ENCODE measurements at regions not wholly inside any gene's neighbourhood (a gene's known extent, or its start where the extent isn't known, plus 50 kb on each side); places are given as distances from the start of the nearest gene placed in this dataset.

DNA sequence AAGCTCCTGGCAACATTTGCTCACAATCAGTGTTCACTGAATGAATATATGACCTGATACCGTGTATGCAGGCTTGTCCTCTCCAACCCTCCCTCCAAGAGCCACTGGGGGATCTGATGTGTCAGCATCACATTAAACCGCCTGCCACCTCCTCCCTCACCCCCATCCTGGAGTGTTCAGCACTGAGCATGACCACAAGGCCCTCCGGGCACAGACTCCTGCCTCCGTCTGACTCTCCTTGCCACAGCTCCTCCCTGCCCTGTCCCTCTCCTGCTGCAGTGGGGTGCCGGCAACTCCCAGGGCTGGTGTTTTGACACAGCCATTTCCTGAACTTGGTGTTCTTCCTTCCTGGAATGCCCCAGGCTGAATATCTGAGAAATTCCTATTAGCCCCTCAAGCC is 136.7 kb downstream of the FCRL5 start:
- TF ChIP-seq, protein P1, sequence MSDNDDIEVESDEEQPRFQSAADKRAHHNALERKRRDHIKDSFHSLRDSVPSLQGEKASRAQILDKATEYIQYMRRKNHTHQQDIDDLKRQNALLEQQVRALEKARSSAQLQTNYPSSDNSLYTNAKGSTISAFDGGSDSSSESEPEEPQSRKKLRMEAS (IDR thresholded peaks at IDR 0.05; ENCODE audit: low read depth, low read length) = no peak
- TF ChIP-seq, protein P2, sequence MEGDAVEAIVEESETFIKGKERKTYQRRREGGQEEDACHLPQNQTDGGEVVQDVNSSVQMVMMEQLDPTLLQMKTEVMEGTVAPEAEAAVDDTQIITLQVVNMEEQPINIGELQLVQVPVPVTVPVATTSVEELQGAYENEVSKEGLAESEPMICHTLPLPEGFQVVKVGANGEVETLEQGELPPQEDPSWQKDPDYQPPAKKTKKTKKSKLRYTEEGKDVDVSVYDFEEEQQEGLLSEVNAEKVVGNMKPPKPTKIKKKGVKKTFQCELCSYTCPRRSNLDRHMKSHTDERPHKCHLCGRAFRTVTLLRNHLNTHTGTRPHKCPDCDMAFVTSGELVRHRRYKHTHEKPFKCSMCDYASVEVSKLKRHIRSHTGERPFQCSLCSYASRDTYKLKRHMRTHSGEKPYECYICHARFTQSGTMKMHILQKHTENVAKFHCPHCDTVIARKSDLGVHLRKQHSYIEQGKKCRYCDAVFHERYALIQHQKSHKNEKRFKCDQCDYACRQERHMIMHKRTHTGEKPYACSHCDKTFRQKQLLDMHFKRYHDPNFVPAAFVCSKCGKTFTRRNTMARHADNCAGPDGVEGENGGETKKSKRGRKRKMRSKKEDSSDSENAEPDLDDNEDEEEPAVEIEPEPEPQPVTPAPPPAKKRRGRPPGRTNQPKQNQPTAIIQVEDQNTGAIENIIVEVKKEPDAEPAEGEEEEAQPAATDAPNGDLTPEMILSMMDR (IDR thresholded peaks at IDR 0.05; ENCODE audit: low read depth, low read length) = no peak
- no peak for TF ChIP-seq POLR2A (IDR thresholded peaks at IDR 0.05; ENCODE audit: extremely low read depth, insufficient read length)
- no peak for TF ChIP-seq MYC (IDR thresholded peaks at IDR 0.05; ENCODE audit: low read depth, low read length)
- no peak for DNase-seq (ENCODE audit: low read depth)
- H3K4me3 ChIP-seq (ENCODE audit: low read depth, low read length) = no peak overlapping the region

DNA sequence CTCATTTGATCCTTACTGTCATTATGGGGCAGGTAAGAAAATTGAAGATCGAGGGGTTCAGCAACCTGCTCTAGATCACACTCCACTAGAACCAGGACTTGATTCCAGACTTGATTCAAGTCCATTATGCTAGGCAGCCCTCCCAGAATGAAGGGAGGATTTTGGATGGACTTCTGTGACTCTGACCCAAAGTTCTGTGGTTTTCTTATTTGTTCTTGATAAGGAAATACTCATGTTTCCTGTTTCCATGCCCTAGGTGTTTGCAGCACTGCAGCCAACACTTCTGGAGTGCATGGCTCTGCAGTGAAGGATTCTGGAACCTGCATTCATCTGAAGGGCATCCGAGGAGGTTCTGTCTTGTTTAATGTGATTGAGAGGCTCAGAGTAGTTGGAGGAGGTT is 140.0 kb downstream of the FCRL5 start:
- H3K4me3 ChIP-seq (ENCODE audit: low read depth, low read length) = no peak overlapping the region
- TF ChIP-seq POLR2A (IDR thresholded peaks at IDR 0.05; ENCODE audit: extremely low read depth, insufficient read length) (no peak), MYC (IDR thresholded peaks at IDR 0.05; ENCODE audit: low read depth, low read length) (no peak)
- TF ChIP-seq, protein P2 (IDR thresholded peaks at IDR 0.05; ENCODE audit: low read depth, low read length) = no peak
- no peak for DNase-seq (ENCODE audit: low read depth)

DNA sequence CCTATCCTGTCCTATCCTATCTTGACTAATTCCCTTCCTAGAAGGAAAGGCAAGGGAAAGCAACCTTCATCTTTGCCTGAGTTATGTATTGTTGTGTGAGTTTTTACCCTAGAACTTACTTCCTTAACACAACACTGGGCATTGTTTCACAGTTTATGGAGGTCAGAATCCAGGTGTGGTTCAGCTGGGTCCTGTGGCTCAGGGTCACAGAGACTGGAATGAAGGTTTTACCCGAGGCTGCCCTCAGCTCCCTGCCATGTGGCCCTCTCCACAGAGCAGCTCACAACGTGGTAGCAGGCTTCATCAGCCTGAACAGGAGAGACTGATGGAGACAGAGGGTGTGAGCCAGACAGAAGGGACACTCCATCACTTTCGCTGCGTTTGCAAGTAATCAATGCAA is 140.5 kb downstream of the FCRL5 start:
- no peak overlapping the region for H3K4me3 ChIP-seq (ENCODE audit: low read depth, low read length)
- TF ChIP-seq, protein P2 (IDR thresholded peaks at IDR 0.05; ENCODE audit: low read depth, low read length) = no peak
- TF ChIP-seq, protein P1 (IDR thresholded peaks at IDR 0.05; ENCODE audit: low read depth, low read length) = no peak
- no peak for DNase-seq (ENCODE audit: low read depth)

DNA sequence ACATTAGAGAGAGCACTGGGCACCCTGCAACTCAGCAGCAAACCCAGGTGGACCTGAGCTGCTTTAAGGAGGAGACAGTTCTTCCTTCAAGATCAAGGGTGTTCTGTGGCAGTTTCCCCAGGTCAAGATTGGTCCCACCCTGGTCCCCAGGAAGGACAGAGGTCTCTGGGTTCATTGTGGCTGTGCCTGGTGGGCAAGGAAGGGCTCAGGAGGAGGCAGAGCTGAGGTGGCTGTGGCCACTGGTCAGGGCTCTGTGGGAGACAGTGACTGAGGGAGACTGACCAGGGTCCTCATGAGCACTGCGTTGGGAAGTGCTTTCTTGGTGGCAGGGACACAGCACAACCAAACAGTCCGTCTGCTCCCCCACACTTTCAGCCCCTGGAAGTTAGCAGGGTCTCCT is 141.3 kb downstream of the FCRL5 start:
- TF ChIP-seq POLR2A (IDR thresholded peaks at IDR 0.05; ENCODE audit: extremely low read depth, insufficient read length) (no peak), MYC (IDR thresholded peaks at IDR 0.05; ENCODE audit: low read depth, low read length) (no peak)
- TF ChIP-seq, protein P1 (IDR thresholded peaks at IDR 0.05; ENCODE audit: low read depth, low read length) = no peak
- TF ChIP-seq, protein P2 (IDR thresholded peaks at IDR 0.05; ENCODE audit: low read depth, low read length) = no peak
- DNase-seq (ENCODE audit: low read depth) = no peak
- H3K4me3 ChIP-seq (ENCODE audit: low read depth, low read length) = no peak overlapping the region

DNA sequence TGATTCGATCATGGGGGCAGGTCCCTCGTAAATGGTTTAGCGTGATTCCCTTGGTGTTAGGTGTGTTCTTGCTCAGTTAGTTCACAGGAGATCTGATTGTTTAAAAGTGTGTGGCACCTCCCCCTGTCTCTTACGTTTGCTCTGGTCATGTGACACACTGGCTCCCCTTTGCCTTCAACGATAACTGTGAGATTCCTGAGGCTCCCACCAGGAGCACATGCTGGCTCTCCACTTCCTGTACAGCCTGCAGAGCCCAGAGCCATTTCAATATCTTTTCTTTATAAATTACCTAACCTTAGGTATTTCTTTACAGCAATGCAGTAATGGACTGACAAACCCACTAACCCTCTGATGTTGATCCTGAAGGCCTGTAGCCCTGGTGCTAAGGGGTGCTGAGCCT is 141.9 kb downstream of the FCRL5 start:
- no peak for DNase-seq (ENCODE audit: low read depth)
- TF ChIP-seq POLR2A (IDR thresholded peaks at IDR 0.05; ENCODE audit: extremely low read depth, insufficient read length) = no peak
- TF ChIP-seq MYC (IDR thresholded peaks at IDR 0.05; ENCODE audit: low read depth, low read length) = no peak
- TF ChIP-seq, protein P1 (IDR thresholded peaks at IDR 0.05; ENCODE audit: low read depth, low read length) = no peak
- TF ChIP-seq, protein P2 (IDR thresholded peaks at IDR 0.05; ENCODE audit: low read depth, low read length) = no peak
- H3K4me3 ChIP-seq (ENCODE audit: low read depth, low read length) = no peak overlapping the region

DNA sequence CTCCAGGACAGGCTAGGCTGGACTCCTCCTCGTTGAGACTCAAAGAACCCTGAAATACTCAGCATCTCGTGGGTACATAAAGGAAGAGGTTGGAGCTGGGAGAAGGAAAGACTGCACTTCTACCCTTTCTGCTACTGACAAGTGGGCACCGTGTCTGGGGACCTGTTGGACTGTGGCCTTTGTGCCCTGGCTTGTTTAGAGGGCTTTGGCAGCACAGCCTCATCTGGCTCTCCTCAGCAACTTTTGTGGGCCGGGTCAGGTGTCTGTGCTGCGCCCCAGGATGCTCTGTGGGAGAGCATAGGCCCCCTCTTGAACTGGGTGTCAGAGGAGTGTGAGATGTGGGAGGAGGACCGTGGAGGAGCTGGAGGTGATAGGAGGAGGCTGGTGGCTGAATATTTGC is 142.4 kb downstream of the FCRL5 start:
- TF ChIP-seq, protein P1 (IDR thresholded peaks at IDR 0.05; ENCODE audit: low read depth, low read length) = no peak
- TF ChIP-seq MYC (IDR thresholded peaks at IDR 0.05; ENCODE audit: low read depth, low read length) (no peak), POLR2A (IDR thresholded peaks at IDR 0.05; ENCODE audit: extremely low read depth, insufficient read length) (no peak)
- TF ChIP-seq, protein P2 (IDR thresholded peaks at IDR 0.05; ENCODE audit: low read depth, low read length) = no peak
- H3K4me3 ChIP-seq (ENCODE audit: low read depth, low read length) = no peak overlapping the region
- no peak for DNase-seq (ENCODE audit: low read depth)

Data from NB4 (cell line).